Upper lobe of right lung (tissue), 1 donor: ENCODE measurements at regions not wholly inside any gene's neighbourhood (a gene's known extent, or its start where the extent isn't known, plus 50 kb on each side); places are given as distances from the start of the nearest gene placed in this dataset.

ENCODE experiments used
- ATAC-seq: fragments of 200-7000 bp; cut with Tn5 transposase; one replicate; pipeline ENCODE4 v1.9.1; 2020; ENCODE audit warnings: mild to moderate bottlenecking, moderate library complexity
- DNase-seq: peaks from one replicate; pipeline ENCODE4 v3.0.0-alpha.2; 2020
- H3K27ac ChIP-seq: fragments of 200-600 bp; one replicate; pipeline ENCODE4 v1.8.0; 2022
- H3K27me3 ChIP-seq: fragments of 200-600 bp; one replicate; pipeline ENCODE4 v1.8.0; 2022; ENCODE audit warnings: mild to moderate bottlenecking
- H3K36me3 ChIP-seq: fragments of 200-600 bp; one replicate; pipeline ENCODE4 v1.8.0; 2022
- H3K4me1 ChIP-seq: fragments of 200-600 bp; one replicate; pipeline ENCODE4 v1.8.0; 2022
- H3K4me3 ChIP-seq: fragments of 200-600 bp; one replicate; pipeline ENCODE4 v1.8.0; 2022; ENCODE audit warnings: mild to moderate bottlenecking
- H3K9me3 ChIP-seq: fragments of 200-600 bp; one replicate; pipeline ENCODE4 v1.8.0; 2022
- intact Hi-C: fragments of 100-400 bp; cut with DNase I; formaldehyde crosslinking; loops from one replicate; pipeline ENCODE4 v1.11.0; 2022
- TF ChIP-seq, protein P1 (sequence below): fragments of 200-600 bp; IDR thresholded peaks from one replicate; pipeline ENCODE4 v1.8.0; 2022; ENCODE audit warnings: antibody characterized with exemption
- donor health status: DM: no; HTN: yes; CAD: no; lungs with severe emphysema.

DNA sequence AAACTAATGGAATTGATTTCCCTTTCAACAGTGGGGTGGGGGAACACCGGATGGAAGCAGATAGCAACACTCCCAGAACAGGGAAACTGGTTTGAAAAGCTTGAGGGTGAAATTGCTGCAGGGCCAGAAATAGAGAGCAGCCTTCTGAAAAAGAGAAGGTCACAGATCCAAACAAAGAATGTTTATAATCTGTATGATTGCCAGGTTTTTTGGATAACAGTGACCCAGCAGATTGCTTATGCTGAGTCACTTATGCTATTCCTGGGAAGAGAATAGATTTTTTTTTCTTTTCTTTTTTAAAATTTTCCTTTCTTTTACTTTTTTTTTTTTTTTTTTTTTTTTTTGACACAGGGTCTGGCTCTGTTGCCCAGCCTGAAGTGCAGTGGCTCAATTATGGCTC is 641.3 kb downstream of the KCNJ2 start:
- Histone ChIP-seq H3K36me3 (no peaks in the 10 kb centered on the region), H3K27me3 (no peaks in the 10 kb centered on the region), H3K4me1 (no peaks in the 10 kb centered on the region), H3K4me3 (no peak overlapping the region), H3K27ac (no peak overlapping the region), H3K9me3 (no peaks in the 10 kb centered on the region)
- no peak for DNase-seq
- TF ChIP-seq, protein P1, sequence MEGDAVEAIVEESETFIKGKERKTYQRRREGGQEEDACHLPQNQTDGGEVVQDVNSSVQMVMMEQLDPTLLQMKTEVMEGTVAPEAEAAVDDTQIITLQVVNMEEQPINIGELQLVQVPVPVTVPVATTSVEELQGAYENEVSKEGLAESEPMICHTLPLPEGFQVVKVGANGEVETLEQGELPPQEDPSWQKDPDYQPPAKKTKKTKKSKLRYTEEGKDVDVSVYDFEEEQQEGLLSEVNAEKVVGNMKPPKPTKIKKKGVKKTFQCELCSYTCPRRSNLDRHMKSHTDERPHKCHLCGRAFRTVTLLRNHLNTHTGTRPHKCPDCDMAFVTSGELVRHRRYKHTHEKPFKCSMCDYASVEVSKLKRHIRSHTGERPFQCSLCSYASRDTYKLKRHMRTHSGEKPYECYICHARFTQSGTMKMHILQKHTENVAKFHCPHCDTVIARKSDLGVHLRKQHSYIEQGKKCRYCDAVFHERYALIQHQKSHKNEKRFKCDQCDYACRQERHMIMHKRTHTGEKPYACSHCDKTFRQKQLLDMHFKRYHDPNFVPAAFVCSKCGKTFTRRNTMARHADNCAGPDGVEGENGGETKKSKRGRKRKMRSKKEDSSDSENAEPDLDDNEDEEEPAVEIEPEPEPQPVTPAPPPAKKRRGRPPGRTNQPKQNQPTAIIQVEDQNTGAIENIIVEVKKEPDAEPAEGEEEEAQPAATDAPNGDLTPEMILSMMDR = no peak
- ATAC-seq = no peak
- intact Hi-C loops = no loop called here

DNA sequence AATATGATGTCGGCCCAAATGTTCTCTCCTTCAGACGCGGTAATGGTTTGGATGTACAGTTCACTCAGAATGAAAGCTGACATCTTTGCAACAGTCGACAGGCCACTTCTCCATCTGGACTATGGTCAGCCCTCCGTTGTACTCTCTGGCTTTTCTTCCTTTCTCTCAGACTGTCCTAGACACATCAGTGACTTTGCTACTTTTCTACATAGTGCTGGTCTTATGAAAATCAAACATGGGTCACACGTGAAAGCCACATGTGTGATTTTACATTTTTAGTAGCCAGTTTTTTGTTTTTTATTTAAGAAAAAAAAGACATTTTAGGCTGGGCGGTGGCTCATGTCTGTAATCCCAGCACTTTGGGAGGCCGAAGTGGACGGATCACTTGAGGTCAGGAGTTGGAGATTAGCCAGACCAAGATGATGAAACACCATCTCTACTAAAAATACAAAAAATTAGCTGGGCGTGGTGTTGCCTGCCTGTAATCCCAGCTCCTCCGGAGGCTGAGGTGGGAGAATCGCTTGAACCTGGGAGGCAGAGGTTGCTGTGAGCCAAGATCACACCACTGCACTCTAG is 644.1 kb downstream of the KCNJ2 start:
- no peak for DNase-seq
- no peaks in the 10 kb centered on the region for H3K36me3 ChIP-seq
- intact Hi-C loops = no loop called here
- no peak for ATAC-seq
- H3K27me3 ChIP-seq = no peaks in the 10 kb centered on the region
- no peak overlapping the region for H3K4me3 ChIP-seq
- no peaks in the 10 kb centered on the region for H3K9me3 ChIP-seq
- TF ChIP-seq, protein P1 = no peak
- no peak overlapping the region for H3K27ac ChIP-seq
- H3K4me1 ChIP-seq = no peaks in the 10 kb centered on the region

DNA sequence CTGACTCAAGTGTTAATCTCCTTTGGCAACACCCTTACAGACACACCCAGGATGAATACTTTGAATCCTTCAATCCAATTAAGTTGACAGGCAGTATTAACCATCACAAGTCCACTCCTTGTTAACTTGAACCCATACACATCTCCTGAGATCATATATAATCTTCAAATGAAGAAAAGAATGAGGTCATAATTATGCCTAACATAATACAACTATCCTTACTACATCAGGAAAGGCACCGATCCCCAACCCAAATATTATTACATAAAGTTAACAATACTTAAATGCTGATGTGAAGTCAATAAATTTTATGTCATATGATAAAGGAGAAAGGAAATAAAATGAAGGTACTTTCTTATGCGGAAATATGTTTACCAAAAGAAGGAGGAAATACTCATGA is 649.9 kb downstream of the KCNJ2 start:
- no peak overlapping the region for H3K27ac ChIP-seq
- no peak overlapping the region for H3K4me3 ChIP-seq
- no peaks in the 10 kb centered on the region for H3K9me3 ChIP-seq
- H3K36me3 ChIP-seq = no peaks in the 10 kb centered on the region
- intact Hi-C loops = no loop called here
- DNase-seq (no peak), ATAC-seq (no peak)
- H3K4me1 ChIP-seq = no peaks in the 10 kb centered on the region
- TF ChIP-seq, protein P1 = no peak
- no peaks in the 10 kb centered on the region for H3K27me3 ChIP-seq

DNA sequence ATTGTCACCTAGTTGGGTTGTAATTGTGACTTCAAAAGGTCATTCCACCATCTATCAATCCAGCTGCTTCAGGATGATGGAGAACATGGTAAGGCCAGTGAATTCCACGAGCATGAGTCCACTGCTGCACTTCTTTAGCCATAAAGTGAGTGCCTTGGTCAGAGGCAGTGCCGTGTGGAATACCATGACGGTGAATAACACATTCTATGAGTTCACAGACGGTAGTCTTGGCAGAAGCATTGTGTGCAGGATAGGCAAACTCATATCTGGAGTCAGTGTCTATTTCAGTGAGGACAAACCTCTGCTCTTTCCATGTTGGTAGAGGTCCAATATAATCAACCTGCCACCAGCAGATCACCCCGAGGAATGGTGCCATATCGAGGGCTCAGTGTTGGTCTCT is 650.9 kb downstream of the KCNJ2 start:
- H3K36me3 ChIP-seq = no peaks in the 10 kb centered on the region
- H3K4me3 ChIP-seq = no peak overlapping the region
- ATAC-seq = no peak
- H3K9me3 ChIP-seq = no peaks in the 10 kb centered on the region
- intact Hi-C loops = no loop called here
- no peak for DNase-seq
- H3K27ac ChIP-seq = no peak overlapping the region
- H3K27me3 ChIP-seq = no peaks in the 10 kb centered on the region
- TF ChIP-seq, protein P1 = no peak
- no peaks in the 10 kb centered on the region for H3K4me1 ChIP-seq

DNA sequence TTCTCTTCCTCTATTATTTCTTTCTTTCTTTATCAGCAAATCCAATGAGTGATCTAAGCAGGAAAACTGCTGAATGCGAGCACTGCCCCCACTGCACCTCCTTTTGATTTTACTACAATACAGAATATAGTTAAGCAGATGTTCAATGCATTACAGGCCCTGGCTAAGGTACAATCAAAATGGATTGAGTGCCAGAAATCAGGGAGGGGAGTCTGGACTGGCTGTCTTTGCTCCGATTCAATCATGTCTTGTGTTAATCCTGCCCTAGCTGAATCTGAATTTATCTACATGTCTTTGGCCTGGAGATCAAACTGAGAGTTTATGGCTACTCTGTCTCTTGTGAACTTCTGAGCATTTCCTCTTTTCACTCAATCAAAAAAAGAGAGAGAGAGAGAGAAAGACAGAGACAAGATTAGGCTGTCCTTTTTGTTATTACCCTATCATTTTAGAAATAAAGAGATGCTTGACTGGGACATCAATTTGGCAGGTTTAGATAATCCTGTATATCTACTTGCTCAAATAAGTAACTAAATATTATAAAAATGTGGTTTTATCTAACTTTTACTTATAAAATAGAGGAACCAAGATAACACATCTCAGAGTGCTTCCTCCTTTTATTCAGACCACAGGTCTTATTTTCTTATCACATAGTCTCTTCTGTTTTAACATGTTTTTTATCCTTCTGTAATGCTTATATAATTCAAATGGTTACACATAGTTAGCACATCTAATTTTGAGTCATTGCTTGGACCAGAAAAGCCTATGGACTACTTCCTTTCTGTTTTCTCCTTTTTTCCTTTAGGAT is 656.2 kb downstream of the KCNJ2 start:
- H3K4me1 ChIP-seq = no peaks in the 10 kb centered on the region
- intact Hi-C loops = no loop called here

More for the DNA sequence above, 656.2 kb downstream of the KCNJ2 start:
- TF ChIP-seq, protein P1 = no peak
- no peaks in the 10 kb centered on the region for H3K9me3 ChIP-seq
- no peak overlapping the region for H3K4me3 ChIP-seq
- H3K27ac ChIP-seq = no peak overlapping the region
- DNase-seq = no peak
- no peaks in the 10 kb centered on the region for H3K36me3 ChIP-seq
- no peak for ATAC-seq
- H3K27me3 ChIP-seq = no peaks in the 10 kb centered on the region
